8988T (cell line): ENCODE measurements at regions not wholly inside any gene's neighbourhood (a gene's known extent, or its start where the extent isn't known, plus 50 kb on each side); places are given as distances from the start of the nearest gene placed in this dataset.
"Not testable (repeated sequence)": the region's sequence is repeated elsewhere in the genome, so short reads cannot be mapped to it uniquely, and the experiment has no call there.

Experiments used
- DNase-seq: peaks from one replicate; pipeline ENCODE4 v3.0.0; 2011

GRCh38 chr2:217362286-217362685, 502.4 kb upstream of the TNP1 start:
- DNase-seq = no peak

- DNase-seq = no peak
These were observed 501.6 kb upstream of the TNP1 start for GRCh38 chr2:217361483-217361880.

GRCh38 chr2:217360781-217361482, 501.1 kb upstream of the TNP1 start:
- DNase-seq = no peak

- DNase-seq = no peak
These were observed 500.2 kb upstream of the TNP1 start for GRCh38 chr2:217360111-217360510.

GRCh38 chr2:217357886-217358620, 498.2 kb upstream of the TNP1 start:
- no peak for DNase-seq

- no peak for DNase-seq
These were observed 496.9 kb upstream of the TNP1 start for GRCh38 chr2:217356781-217357180.

GRCh38 chr2:217356142-217356541, 496.3 kb upstream of the TNP1 start:
- DNase-seq = no peak

- DNase-seq = no peak
These were observed 493.7 kb upstream of the TNP1 start for GRCh38 chr2:217353591-217353990.

GRCh38 chr2:217351378-217351777, 491.5 kb upstream of the TNP1 start:
- no peak for DNase-seq

- DNase-seq = no peak
These were observed 489.4 kb upstream of the TNP1 start for GRCh38 chr2:217349251-217349650.

- DNase-seq = not testable (repeated sequence)
These were observed 487.8 kb upstream of the TNP1 start for GRCh38 chr2:217347630-217348029.

GRCh38 chr2:217346043-217346442, 486.2 kb upstream of the TNP1 start:
- DNase-seq = not testable (repeated sequence)

- DNase-seq = no peak
These were observed 481.0 kb upstream of the TNP1 start for GRCh38 chr2:217340899-217341298.

- no peak for DNase-seq
These were observed 480.3 kb upstream of the TNP1 start for GRCh38 chr2:217340176-217340575.

- no peak for DNase-seq
These were observed 479.9 kb upstream of the TNP1 start for GRCh38 chr2:217339753-217340152.

- DNase-seq = no peak
These were observed 478.5 kb upstream of the TNP1 start for GRCh38 chr2:217338306-217338916.

- DNase-seq = no peak
These were observed 477.9 kb upstream of the TNP1 start for GRCh38 chr2:217337771-217338170.

- no peak for DNase-seq
These were observed 476.8 kb upstream of the TNP1 start for GRCh38 chr2:217336694-217337093.

GRCh38 chr2:217335341-217335966, 475.6 kb upstream of the TNP1 start:
- no peak for DNase-seq

- no peak for DNase-seq
These were observed 474.7 kb upstream of the TNP1 start for GRCh38 chr2:217334561-217334960.

- DNase-seq = no peak
These were observed 473.0 kb upstream of the TNP1 start for GRCh38 chr2:217332866-217333265.

GRCh38 chr2:217332417-217332791, 472.5 kb upstream of the TNP1 start:
- no peak for DNase-seq

- DNase-seq = peak; percentile 24
These were observed 471.9 kb upstream of the TNP1 start for GRCh38 chr2:217331523-217332416.
